ENCODE measurements at regions not wholly inside any gene's neighbourhood (a gene's known extent, or its start where the extent isn't known, plus 50 kb on each side); places are given as distances from the start of the nearest gene placed in this dataset.

DNA sequence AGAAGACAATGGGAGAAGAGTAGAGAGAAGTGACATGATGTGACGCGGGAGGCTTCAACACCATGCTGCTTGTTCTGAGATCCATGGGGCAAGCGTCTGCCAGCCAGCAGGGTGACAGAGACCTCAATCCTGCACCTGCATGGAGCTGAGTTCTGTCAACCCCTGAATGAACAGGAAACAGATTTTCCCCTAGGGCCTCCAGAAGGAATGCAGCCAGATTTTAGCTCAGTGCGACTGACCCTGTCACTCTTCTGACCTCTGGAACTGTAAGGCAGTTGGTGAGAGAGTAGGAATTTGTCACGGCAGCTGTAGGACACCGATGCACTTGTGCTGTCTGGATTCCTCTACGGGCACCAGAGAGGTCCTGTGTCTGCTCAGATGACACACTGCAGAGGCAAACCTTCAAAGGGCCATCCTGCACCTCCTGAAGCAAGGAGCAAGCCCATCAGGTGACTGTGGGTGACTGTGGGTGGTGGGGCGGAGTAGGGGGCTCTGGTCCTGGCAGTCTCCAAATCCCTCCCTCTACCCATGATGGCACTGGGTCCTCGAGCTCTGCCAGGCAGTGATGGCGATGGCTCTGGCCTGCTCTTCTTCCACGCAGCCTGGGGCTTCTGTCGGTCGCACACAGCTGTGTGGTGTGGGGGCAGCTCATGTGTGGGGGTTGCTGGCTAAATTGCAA, 194.3 kb upstream of the TWIST2 start:
- TF ChIP-seq, protein P1, sequence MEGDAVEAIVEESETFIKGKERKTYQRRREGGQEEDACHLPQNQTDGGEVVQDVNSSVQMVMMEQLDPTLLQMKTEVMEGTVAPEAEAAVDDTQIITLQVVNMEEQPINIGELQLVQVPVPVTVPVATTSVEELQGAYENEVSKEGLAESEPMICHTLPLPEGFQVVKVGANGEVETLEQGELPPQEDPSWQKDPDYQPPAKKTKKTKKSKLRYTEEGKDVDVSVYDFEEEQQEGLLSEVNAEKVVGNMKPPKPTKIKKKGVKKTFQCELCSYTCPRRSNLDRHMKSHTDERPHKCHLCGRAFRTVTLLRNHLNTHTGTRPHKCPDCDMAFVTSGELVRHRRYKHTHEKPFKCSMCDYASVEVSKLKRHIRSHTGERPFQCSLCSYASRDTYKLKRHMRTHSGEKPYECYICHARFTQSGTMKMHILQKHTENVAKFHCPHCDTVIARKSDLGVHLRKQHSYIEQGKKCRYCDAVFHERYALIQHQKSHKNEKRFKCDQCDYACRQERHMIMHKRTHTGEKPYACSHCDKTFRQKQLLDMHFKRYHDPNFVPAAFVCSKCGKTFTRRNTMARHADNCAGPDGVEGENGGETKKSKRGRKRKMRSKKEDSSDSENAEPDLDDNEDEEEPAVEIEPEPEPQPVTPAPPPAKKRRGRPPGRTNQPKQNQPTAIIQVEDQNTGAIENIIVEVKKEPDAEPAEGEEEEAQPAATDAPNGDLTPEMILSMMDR (IDR thresholded peaks at IDR 0.05; ENCODE audit: insufficient read depth, low read length) = no peak
- TF ChIP-seq POLR2AphosphoS5 (IDR thresholded peaks at IDR 0.05; ENCODE audit: low read depth) = no peak
- TF ChIP-seq, protein P2, sequence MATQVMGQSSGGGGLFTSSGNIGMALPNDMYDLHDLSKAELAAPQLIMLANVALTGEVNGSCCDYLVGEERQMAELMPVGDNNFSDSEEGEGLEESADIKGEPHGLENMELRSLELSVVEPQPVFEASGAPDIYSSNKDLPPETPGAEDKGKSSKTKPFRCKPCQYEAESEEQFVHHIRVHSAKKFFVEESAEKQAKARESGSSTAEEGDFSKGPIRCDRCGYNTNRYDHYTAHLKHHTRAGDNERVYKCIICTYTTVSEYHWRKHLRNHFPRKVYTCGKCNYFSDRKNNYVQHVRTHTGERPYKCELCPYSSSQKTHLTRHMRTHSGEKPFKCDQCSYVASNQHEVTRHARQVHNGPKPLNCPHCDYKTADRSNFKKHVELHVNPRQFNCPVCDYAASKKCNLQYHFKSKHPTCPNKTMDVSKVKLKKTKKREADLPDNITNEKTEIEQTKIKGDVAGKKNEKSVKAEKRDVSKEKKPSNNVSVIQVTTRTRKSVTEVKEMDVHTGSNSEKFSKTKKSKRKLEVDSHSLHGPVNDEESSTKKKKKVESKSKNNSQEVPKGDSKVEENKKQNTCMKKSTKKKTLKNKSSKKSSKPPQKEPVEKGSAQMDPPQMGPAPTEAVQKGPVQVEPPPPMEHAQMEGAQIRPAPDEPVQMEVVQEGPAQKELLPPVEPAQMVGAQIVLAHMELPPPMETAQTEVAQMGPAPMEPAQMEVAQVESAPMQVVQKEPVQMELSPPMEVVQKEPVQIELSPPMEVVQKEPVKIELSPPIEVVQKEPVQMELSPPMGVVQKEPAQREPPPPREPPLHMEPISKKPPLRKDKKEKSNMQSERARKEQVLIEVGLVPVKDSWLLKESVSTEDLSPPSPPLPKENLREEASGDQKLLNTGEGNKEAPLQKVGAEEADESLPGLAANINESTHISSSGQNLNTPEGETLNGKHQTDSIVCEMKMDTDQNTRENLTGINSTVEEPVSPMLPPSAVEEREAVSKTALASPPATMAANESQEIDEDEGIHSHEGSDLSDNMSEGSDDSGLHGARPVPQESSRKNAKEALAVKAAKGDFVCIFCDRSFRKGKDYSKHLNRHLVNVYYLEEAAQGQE (IDR thresholded peaks at IDR 0.05; ENCODE audit: insufficient replicate concordance, low read depth) = no peak

All from HL-60 (cell line).